Stomach (tissue), 4 donors: ENCODE measurements at regions not wholly inside any gene's neighbourhood (a gene's known extent, or its start where the extent isn't known, plus 50 kb on each side); places are given as distances from the start of the nearest gene placed in this dataset.
A peak's percentile ranks its signal among the peaks of the same experiment; 100 is the strongest.

ENCODE experiments used
- CTCF ChIP-seq, 7 experiments: fragments of 450-650 bp in 4 of 7; fragments of 200-600 bp in 3 of 7; sonication (generic) in 3 of 7; IDR thresholded peaks; one replicate each; pipeline ENCODE4 v1.5.1; 2016 to 2019; ENCODE audit warnings: antibody characterized with exemption in 7 of 7, control low read depth in 2 of 7, mild to moderate bottlenecking in 1 of 7
- EP300 ChIP-seq: sonication (generic); formaldehyde crosslinking; IDR thresholded peaks from one replicate; pipeline ENCODE4 v1.6.1; 2017; ENCODE audit warnings: antibody characterized with exemption
- POLR2A ChIP-seq, 4 donors: fragments of 450-650 bp; IDR thresholded peaks; one replicate each; pipeline ENCODE4 v1.6.1; 2016; ENCODE audit warnings: antibody characterized with exemption in 4 of 4, control low read depth in 2 of 4, mild to moderate bottlenecking in 1 of 4, moderate library complexity in 1 of 4
- POLR2AphosphoS5 ChIP-seq, 3 donors: sonication (generic); formaldehyde crosslinking; IDR thresholded peaks; one replicate each; pipeline ENCODE4 v1.6.1; 2016; ENCODE audit warnings: antibody characterized with exemption in 3 of 3

- TF ChIP-seq CTCF (IDR thresholded peaks at IDR 0.05) (peak in 1 of 7 experiments; percentile 18), POLR2A (IDR thresholded peaks at IDR 0.05) (no peak), EP300 (no peak), POLR2AphosphoS5 (IDR thresholded peaks at IDR 0.05) (peak in 2 of 3 donors; percentile 30 to 67)
Measured at GRCh38 chr11:91796999-91797398, 427.6 kb upstream of the FAT3 start.
